ENCODE measurements at regions not wholly inside any gene's neighbourhood (a gene's known extent, or its start where the extent isn't known, plus 50 kb on each side); places are given as distances from the start of the nearest gene placed in this dataset.

GRCh38 chr3:104635872-104636580 lies 730.7 kb upstream of the ALCAM start:
- TF ChIP-seq, protein P1, sequence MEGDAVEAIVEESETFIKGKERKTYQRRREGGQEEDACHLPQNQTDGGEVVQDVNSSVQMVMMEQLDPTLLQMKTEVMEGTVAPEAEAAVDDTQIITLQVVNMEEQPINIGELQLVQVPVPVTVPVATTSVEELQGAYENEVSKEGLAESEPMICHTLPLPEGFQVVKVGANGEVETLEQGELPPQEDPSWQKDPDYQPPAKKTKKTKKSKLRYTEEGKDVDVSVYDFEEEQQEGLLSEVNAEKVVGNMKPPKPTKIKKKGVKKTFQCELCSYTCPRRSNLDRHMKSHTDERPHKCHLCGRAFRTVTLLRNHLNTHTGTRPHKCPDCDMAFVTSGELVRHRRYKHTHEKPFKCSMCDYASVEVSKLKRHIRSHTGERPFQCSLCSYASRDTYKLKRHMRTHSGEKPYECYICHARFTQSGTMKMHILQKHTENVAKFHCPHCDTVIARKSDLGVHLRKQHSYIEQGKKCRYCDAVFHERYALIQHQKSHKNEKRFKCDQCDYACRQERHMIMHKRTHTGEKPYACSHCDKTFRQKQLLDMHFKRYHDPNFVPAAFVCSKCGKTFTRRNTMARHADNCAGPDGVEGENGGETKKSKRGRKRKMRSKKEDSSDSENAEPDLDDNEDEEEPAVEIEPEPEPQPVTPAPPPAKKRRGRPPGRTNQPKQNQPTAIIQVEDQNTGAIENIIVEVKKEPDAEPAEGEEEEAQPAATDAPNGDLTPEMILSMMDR (IDR thresholded peaks at IDR 0.05), result no peak
- DNase-seq, result no peak
- Histone ChIP-seq H3K36me3 (no peaks in the 10 kb centered on the region), H3K4me3 (no peak overlapping the region), H3K27ac (no peak overlapping the region), H3K9me3 (peaks cover 0 to 16% of the 10 kb centered on the region in 2 donors), H3K4me1 (no peaks in the 10 kb centered on the region), H3K27me3 (no peaks in the 10 kb centered on the region)
- ATAC-seq, result no peak
- intact Hi-C loops (cut with DNase I), result no loop called here

- H3K27ac ChIP-seq, result no peak overlapping the region
- intact Hi-C loops (cut with DNase I), result no loop called here
These were observed 723.9 kb upstream of the ALCAM start for GRCh38 chr3:104642827-104643226.

GRCh38 chr3:104646196-104646595 lies 720.5 kb upstream of the ALCAM start:
- ATAC-seq, result no peak
- H3K36me3 ChIP-seq, result no peaks in the 10 kb centered on the region
- H3K4me3 ChIP-seq, result no peak overlapping the region
- DNase-seq, result no peak
- TF ChIP-seq, protein P1 (IDR thresholded peaks at IDR 0.05), result no peak
- intact Hi-C loops (cut with DNase I), result no loop called here
- H3K27ac ChIP-seq, result no peak overlapping the region
- no peaks in the 10 kb centered on the region for H3K27me3 ChIP-seq
- no peaks in the 10 kb centered on the region for H3K4me1 ChIP-seq
- H3K9me3 ChIP-seq, result no peaks in the 10 kb centered on the region

More at GRCh38 chr3:104642827-104643226, 723.9 kb upstream of the ALCAM start:
- no peak for DNase-seq
- peaks cover 0 to 13% of the 10 kb centered on the region in 2 donors for H3K9me3 ChIP-seq
- no peaks in the 10 kb centered on the region for H3K27me3 ChIP-seq
- TF ChIP-seq, protein P1 (IDR thresholded peaks at IDR 0.05), result no peak
- H3K36me3 ChIP-seq, result no peaks in the 10 kb centered on the region
- no peak overlapping the region for H3K4me3 ChIP-seq
- no peak for ATAC-seq
- no peaks in the 10 kb centered on the region for H3K4me1 ChIP-seq

DNA sequence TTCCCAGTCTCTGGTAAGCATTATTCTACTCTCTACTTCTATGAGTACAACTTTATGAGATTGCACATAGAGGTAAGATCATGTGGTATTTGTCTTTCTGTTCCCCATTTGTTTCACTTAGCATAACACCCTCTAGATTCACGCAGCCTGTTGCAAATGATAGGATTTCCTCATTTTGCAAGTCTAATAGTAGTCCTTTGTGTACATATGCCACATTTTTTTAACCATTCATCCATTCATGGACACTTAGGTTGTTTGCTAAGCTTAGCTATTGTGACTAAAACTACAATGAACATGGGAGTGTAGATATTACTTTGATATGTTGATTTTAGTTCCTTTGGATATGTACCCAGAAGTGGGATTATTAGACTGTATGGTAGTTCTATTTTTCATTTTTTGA lies 717.9 kb upstream of the ALCAM start:
- H3K4me3 ChIP-seq, result no peak overlapping the region
- intact Hi-C loops (cut with DNase I), result no loop called here
- DNase-seq (no peak), ATAC-seq (no peak)
- TF ChIP-seq, protein P1 (IDR thresholded peaks at IDR 0.05), result no peak
- H3K27me3 ChIP-seq, result no peaks in the 10 kb centered on the region
- H3K36me3 ChIP-seq, result no peaks in the 10 kb centered on the region
- H3K9me3 ChIP-seq, result peaks cover 0 to 17% of the 10 kb centered on the region in 2 donors
- H3K4me1 ChIP-seq, result no peaks in the 10 kb centered on the region
- H3K27ac ChIP-seq, result no peak overlapping the region

DNA sequence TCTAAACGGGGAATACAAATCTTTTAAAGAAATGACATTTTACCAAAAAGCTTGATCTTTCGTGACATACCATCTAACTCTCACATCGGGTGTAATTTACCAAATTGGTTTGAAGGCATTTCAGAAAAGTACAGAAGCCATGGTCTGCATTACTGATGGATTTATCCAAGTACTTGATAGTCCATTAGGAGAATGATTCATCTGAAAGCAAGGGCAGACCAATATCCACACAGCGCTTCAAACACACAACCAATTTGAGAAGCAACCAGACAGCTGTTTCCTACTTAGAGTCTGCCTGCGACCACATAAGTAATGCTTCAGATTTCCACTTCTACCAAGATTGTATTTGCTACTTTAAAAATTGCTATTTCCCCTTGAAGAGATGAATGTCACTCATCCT lies 697.6 kb upstream of the ALCAM start:
- H3K27ac ChIP-seq, result no peak overlapping the region
- ATAC-seq, result no peak

More for the DNA sequence above, 697.6 kb upstream of the ALCAM start:
- TF ChIP-seq, protein P1 (IDR thresholded peaks at IDR 0.05), result no peak
- Histone ChIP-seq H3K9me3 (no peaks in the 10 kb centered on the region), H3K4me1 (no peaks in the 10 kb centered on the region), H3K27me3 (no peaks in the 10 kb centered on the region), H3K4me3 (no peak overlapping the region), H3K36me3 (no peaks in the 10 kb centered on the region)
- no peak for DNase-seq
- intact Hi-C loops (cut with DNase I), result no loop called here

Data from left lung (tissue), 4 donors.